Gastroesophageal sphincter (tissue), 2 donors: ENCODE measurements at regions not wholly inside any gene's neighbourhood (a gene's known extent, or its start where the extent isn't known, plus 50 kb on each side); places are given as distances from the start of the nearest gene placed in this dataset.

Source experiments
- EP300 ChIP-seq: sonication (generic); formaldehyde crosslinking; IDR thresholded peaks from one replicate; pipeline ENCODE4 v1.6.1; 2017; ENCODE audit warnings: antibody characterized with exemption, mild to moderate bottlenecking
- POLR2A ChIP-seq, 2 donors: fragments of 450-650 bp; IDR thresholded peaks; one replicate each; pipeline ENCODE4 v1.6.1; 2017; ENCODE audit warnings: antibody characterized with exemption in 2 of 2, mild to moderate bottlenecking in 2 of 2, moderate library complexity in 1 of 2

GRCh38 chr10:70964245-70964644 lies 75.9 kb upstream of the PCBD1 start:
- no peak for TF ChIP-seq EP300
- TF ChIP-seq POLR2A (IDR thresholded peaks at IDR 0.05), result no peak
